ENCODE measurements at regions not wholly inside any gene's neighbourhood (a gene's known extent, or its start where the extent isn't known, plus 50 kb on each side); places are given as distances from the start of the nearest gene placed in this dataset.

DNA sequence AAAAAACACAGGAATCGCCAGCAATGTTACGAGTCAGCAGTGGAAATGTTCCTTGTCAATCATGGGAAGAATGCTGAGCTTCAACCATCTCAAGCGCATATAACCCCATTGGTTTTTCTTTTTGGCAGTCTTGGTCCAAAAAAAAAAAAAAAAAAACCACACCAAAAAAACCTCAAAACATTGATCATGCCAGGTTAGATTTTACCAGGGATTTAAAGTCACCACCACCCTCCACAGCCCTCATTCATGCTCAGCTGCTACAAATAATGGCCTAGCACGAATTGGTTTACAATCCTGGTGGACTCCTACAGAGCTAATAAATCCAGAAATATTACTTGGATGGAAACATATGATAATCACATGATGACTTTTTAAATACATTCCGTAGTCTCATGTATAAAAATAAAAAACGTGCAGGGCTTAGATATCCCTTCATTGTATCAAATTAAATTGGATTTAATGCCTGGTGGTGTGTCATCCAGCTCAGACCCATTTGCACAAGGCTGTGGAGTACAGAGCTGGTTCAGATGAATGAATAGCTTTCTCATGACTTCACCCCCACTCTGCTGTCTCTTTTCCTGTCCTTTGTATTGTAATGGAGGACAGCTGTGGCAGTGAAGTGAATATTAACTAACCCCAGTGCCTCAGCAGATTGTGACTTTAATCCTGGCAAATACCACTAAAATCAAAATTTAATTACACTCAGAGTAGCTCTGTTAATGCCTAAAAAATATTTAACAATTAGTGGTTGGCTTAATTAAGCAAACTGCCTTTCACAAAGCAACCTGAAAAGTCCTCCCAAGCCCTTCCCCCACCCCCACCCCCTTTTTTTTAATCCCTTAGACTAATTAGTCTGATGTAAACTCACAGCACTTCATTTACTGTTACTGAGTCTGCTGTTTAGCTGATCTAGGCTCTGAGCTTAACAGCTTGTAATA, 626.5 kb upstream of the ZNF608 start:
- TF ChIP-seq RFX5 (IDR thresholded peaks at IDR 0.05), result no peak
- TF ChIP-seq JUNB (IDR thresholded peaks at IDR 0.05), result no peak
